ENCODE measurements at regions not wholly inside any gene's neighbourhood (a gene's known extent, or its start where the extent isn't known, plus 50 kb on each side); places are given as distances from the start of the nearest gene placed in this dataset.
"Not testable (repeated sequence)": the region's sequence is repeated elsewhere in the genome, so short reads cannot be mapped to it uniquely, and the experiment has no call there.

DNA sequence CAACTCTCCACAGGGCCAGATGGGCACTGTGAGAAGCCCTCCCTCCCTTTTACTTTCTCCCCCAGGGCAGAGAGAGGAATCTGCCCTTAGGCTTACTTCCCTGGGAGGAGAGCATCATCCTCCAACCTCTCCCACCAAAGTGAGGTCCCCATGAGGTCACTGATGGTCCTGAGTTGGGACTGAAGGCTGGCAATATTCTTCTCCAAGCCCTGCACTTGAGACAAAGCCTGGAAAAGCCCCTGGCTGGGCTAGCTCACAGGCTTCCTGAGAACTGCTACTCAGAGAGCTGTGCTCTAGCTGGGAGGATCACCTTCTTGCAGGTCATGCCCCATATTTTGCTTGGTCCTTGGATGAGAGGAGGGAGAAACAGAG lies 110.0 kb upstream of the MEF2A start:
- Histone ChIP-seq H3K27me3 (ENCODE audit: control insufficient read depth in 1 of 2, insufficient read depth in 2 of 2, low read length in 2 of 2) (no peaks in the 10 kb centered on the region), H3K9ac (ENCODE audit: low read depth in 1 of 2, low read length in 2 of 2) (no peak overlapping the region)

DNA sequence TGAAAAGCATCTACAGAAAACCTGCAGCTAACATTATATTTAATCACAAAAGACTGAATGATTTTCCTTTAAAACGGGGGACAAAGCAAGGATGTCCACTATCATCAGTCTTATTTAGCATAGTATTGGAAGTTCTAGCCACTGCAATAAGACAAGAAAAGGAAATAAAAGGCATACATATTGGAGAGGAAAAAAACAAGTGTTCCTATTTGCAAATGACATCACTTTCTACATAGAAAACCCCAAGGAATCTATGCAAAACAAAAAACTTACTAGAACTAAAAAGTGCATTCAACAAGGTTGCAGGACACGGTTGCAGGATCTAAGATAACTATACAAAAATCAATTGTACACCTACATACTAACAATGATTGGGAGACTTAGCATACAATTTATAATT lies 101.6 kb upstream of the MEF2A start:
- H3K27me3 ChIP-seq (ENCODE audit: control insufficient read depth in 1 of 2, insufficient read depth in 2 of 2, low read length in 2 of 2) = no peaks in the 10 kb centered on the region
- no peak overlapping the region for H3K4me3 ChIP-seq (ENCODE audit: low read depth in 1 of 2, low read length in 2 of 2)
- H3K4me1 ChIP-seq (ENCODE audit: control insufficient read depth in 1 of 2, insufficient read depth in 2 of 2, low read length in 2 of 2) = no peaks in the 10 kb centered on the region
- no peaks in the 10 kb centered on the region for H3K36me3 ChIP-seq (ENCODE audit: control insufficient read depth in 1 of 2, insufficient read depth in 2 of 2, low read length in 2 of 2)
- no peak overlapping the region for H3K9ac ChIP-seq (ENCODE audit: low read depth in 1 of 2, low read length in 2 of 2)
- peaks cover 2 to 10% of the 10 kb centered on the region in 2 donors for H3K9me3 ChIP-seq (ENCODE audit: control insufficient read depth in 1 of 2, low read length in 2 of 2)
- H3K27ac ChIP-seq (ENCODE audit: low read depth, low read length) = no peak overlapping the region

More for the DNA sequence above, 110.0 kb upstream of the MEF2A start:
- no peak overlapping the region for H3K27ac ChIP-seq (ENCODE audit: low read depth, low read length)
- H3K36me3 ChIP-seq (ENCODE audit: control insufficient read depth in 1 of 2, insufficient read depth in 2 of 2, low read length in 2 of 2) = no peaks in the 10 kb centered on the region
- H3K9me3 ChIP-seq (ENCODE audit: control insufficient read depth in 1 of 2, low read length in 2 of 2) = no peaks in the 10 kb centered on the region
- H3K4me3 ChIP-seq (ENCODE audit: low read depth in 1 of 2, low read length in 2 of 2) = no peak overlapping the region
- peaks cover 10 to 23% of the 10 kb centered on the region in 2 donors for H3K4me1 ChIP-seq (ENCODE audit: control insufficient read depth in 1 of 2, insufficient read depth in 2 of 2, low read length in 2 of 2)

DNA sequence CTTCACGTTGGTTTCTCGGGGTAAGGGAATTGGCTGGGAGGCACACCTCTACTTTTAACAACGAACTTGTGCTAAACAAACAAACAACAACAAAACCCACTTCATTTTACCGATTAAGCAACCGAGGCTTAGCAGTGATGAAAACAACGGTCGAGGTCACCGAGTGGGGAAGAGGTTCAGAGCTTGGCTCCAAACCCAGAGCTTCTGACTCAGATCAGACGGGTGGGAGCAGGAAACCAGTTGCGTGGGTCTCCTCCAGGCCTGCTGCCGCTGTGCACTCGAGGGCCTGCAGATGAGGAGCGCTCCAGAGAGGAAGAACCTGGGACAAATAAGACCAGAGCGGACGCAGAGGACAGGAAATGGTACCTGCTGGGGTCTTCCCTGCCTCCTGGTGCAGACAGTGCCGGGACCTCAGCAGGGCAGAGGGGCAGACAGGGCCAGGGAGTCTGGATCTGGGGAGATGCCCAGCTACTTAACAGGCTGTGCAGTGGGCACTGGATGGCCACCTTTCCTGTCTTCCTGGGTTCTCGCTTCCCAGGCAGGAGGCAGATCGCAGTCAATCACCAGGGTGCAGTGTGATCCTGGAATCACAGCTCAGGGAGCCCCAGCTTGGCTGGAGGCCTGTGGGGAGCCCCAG lies 99.0 kb upstream of the MEF2A start:
- H3K27me3 ChIP-seq (ENCODE audit: control insufficient read depth in 1 of 2, insufficient read depth in 2 of 2, low read length in 2 of 2) = no peaks in the 10 kb centered on the region
- no peak overlapping the region for H3K4me3 ChIP-seq (ENCODE audit: low read depth in 1 of 2, low read length in 2 of 2)
- H3K27ac ChIP-seq (ENCODE audit: low read depth, low read length) = no peak overlapping the region
- no peaks in the 10 kb centered on the region for H3K36me3 ChIP-seq (ENCODE audit: control insufficient read depth in 1 of 2, insufficient read depth in 2 of 2, low read length in 2 of 2)
- no peak overlapping the region for H3K9ac ChIP-seq (ENCODE audit: low read depth in 1 of 2, low read length in 2 of 2)
- peaks cover 2 to 10% of the 10 kb centered on the region in 2 donors for H3K9me3 ChIP-seq (ENCODE audit: control insufficient read depth in 1 of 2, low read length in 2 of 2)
- no peaks in the 10 kb centered on the region for H3K4me1 ChIP-seq (ENCODE audit: control insufficient read depth in 1 of 2, insufficient read depth in 2 of 2, low read length in 2 of 2)

DNA sequence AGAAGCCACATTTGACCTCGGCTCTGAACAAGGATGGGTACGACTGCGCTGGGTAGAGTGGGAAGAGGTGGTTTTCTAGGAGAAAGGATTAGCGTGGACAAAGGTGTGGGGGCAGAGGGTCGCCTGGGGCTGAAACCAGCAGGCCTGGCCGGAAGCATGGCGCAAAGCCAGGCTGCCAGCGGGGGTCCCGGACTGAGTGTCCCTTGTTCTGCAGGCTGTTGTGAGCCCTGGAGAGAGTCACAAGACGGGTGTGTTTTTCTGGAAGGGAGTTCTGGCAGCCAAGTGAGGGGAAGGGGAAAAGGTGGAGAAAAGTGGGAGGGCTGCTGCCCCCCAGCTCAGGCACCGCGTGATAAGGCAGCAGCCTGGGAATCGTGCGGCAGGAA lies 98.5 kb upstream of the MEF2A start:
- Histone ChIP-seq H3K4me3 (ENCODE audit: low read depth in 1 of 2, low read length in 2 of 2) (no peak overlapping the region), H3K27me3 (ENCODE audit: control insufficient read depth in 1 of 2, insufficient read depth in 2 of 2, low read length in 2 of 2) (no peaks in the 10 kb centered on the region), H3K9ac (ENCODE audit: low read depth in 1 of 2, low read length in 2 of 2) (no peak overlapping the region), H3K4me1 (ENCODE audit: control insufficient read depth in 1 of 2, insufficient read depth in 2 of 2, low read length in 2 of 2) (no peaks in the 10 kb centered on the region), H3K36me3 (ENCODE audit: control insufficient read depth in 1 of 2, insufficient read depth in 2 of 2, low read length in 2 of 2) (no peaks in the 10 kb centered on the region), H3K9me3 (ENCODE audit: control insufficient read depth in 1 of 2, low read length in 2 of 2) (peaks cover 2 to 10% of the 10 kb centered on the region in 2 donors), H3K27ac (ENCODE audit: low read depth, low read length) (no peak overlapping the region)

DNA sequence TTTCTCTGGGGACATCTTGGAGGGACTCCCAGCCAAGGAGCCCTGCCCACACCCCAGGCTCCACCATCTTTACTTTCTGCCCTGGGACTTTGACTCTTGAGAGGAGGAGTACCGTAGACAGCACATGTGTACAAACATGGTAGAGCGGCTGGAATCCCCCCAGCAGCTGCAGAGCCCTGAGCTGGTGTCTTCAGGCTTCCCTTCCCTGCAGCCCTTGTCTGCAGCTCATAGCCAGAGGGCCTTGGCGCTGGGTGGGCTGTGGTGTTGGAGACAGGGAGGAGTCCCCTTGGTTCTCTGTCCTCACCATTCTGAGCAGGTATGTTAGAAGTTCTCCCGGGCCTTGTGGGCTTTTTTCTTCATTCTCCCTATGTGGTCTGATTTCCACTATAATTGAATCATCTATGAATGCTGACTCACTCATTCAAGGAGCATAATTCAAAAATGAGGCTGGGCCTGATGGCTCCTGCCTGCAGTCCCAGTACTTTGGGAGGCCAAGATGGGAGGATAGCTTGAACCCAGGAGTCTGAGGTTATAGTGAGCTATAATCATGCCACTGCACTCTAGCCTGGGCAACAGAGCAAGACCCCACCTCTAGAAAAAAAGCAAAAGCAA lies 97.8 kb upstream of the MEF2A start:
- Histone ChIP-seq H3K36me3 (ENCODE audit: control insufficient read depth in 1 of 2, insufficient read depth in 2 of 2, low read length in 2 of 2) (no peaks in the 10 kb centered on the region), H3K4me3 (ENCODE audit: low read depth in 1 of 2, low read length in 2 of 2) (no peak overlapping the region), H3K27ac (ENCODE audit: low read depth, low read length) (no peak overlapping the region), H3K9ac (ENCODE audit: low read depth in 1 of 2, low read length in 2 of 2) (no peak overlapping the region), H3K9me3 (ENCODE audit: control insufficient read depth in 1 of 2, low read length in 2 of 2) (peaks cover 2 to 10% of the 10 kb centered on the region in 2 donors), H3K4me1 (ENCODE audit: control insufficient read depth in 1 of 2, insufficient read depth in 2 of 2, low read length in 2 of 2) (no peaks in the 10 kb centered on the region), H3K27me3 (ENCODE audit: control insufficient read depth in 1 of 2, insufficient read depth in 2 of 2, low read length in 2 of 2) (no peaks in the 10 kb centered on the region)

DNA sequence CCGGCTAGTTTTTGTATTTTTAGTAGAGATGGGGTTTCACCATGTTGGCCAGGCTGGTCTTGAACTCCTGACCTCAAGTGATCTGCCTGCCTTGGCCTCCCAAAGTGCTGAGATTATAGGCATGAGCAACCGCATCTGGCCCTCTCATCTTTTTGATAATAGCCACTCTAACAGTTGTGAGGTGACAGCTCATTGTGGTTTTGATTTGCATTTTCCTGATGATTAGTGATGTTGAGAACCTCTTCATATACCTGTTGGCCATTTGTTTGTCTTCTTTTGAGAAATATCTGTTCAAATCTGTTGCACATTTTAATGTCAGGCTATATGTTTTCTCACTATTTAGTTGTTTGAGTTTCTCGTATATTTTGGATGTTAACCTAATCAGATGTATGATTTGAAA lies 95.6 kb upstream of the MEF2A start:
- H3K9me3 ChIP-seq (ENCODE audit: control insufficient read depth in 1 of 2, low read length in 2 of 2); H3K36me3 ChIP-seq (ENCODE audit: control insufficient read depth in 1 of 2, insufficient read depth in 2 of 2, low read length in 2 of 2); H3K9ac ChIP-seq (ENCODE audit: low read depth in 1 of 2, low read length in 2 of 2); H3K27me3 ChIP-seq (ENCODE audit: control insufficient read depth in 1 of 2, insufficient read depth in 2 of 2, low read length in 2 of 2); H3K4me1 ChIP-seq (ENCODE audit: control insufficient read depth in 1 of 2, insufficient read depth in 2 of 2, low read length in 2 of 2); H3K27ac ChIP-seq (ENCODE audit: low read depth, low read length); H3K4me3 ChIP-seq (ENCODE audit: low read depth in 1 of 2, low read length in 2 of 2): not testable (repeated sequence)

DNA sequence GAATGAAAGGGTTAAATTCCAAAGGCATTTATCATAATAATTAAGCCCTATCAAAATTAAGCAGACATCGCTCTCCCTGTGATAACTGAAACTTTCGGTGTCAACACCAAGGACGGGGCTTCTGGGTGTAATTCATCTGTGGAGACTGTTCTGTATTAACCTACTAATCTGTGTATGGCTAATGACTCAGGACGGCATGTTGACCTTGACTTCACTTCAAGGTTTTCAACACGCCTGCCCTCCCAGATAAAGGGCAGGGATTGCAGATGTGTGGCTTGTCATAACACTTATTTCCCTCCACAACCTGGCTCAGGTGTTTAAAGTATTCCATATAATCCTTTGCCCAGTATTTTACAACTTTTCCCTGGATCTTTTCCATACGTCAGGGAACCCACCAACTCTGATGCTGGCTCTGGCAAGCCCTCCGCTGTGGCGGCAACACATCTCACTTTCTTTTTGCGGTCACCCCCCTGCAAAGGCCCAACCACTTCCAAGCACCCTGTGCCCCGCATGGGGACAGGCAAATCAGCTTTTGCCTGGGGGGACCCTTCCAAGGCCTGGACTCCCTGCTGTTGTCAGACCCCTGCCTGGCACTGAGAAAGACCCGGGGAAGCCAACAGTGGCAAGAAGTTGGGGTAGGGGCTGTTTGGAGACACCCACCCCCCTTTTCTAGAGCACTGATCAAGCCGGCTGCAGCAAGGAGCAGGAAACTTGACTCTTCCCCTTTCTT lies 93.2 kb upstream of the MEF2A start:
- Histone ChIP-seq H3K27me3 (ENCODE audit: control insufficient read depth in 1 of 2, insufficient read depth in 2 of 2, low read length in 2 of 2) (no peaks in the 10 kb centered on the region), H3K27ac (ENCODE audit: low read depth, low read length) (no peak overlapping the region)

DNA sequence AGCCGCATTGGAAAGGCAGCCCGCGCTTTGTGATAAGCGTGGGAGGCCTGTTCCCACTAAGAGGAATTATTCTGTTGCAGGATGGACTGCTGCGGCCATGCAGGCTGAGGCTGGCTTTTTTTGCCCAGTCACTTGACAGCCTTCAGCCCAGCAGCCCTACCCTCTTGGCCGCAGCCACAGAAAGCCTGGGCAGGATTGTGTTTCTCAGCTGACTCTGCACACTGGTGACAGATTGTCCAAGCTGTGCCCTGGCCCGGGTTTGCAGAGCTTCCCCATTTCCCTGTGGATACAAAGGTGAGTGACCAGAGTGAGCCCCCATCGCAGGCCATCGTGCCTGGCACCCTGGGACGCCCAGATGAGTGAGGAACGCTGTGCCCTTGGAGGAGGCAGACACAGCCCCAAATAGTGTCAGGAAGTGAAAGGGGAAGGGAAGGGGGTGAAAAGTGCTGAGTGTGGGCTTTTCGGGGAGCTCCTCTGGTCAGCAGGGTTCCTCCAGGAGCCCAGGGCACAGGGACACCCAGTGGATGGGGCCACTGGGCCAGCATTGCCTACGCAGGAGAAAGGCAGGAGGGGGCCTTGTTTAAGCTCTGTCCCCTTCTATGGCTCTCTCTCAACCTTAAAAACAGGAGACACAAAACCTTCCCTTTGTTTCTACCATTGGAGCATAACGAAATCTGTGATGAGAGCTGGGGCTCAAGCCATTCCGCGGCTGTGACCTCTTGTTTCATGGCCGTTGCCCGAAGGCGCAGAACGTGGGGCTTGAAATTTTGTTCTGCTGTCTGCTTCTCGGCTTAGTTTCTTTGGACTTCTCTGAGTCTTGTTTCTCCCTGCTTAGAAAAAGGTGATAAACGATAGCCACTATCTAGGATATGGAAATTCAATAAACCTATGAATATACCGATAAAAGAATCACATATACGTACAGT lies 91.5 kb upstream of the MEF2A start:
- H3K27ac ChIP-seq (ENCODE audit: low read depth, low read length) = no peak overlapping the region
- H3K4me3 ChIP-seq (ENCODE audit: low read depth in 1 of 2, low read length in 2 of 2) = no peak overlapping the region
- H3K27me3 ChIP-seq (ENCODE audit: control insufficient read depth in 1 of 2, insufficient read depth in 2 of 2, low read length in 2 of 2) = no peaks in the 10 kb centered on the region
- no peak overlapping the region for H3K9ac ChIP-seq (ENCODE audit: low read depth in 1 of 2, low read length in 2 of 2)
- H3K36me3 ChIP-seq (ENCODE audit: control insufficient read depth in 1 of 2, insufficient read depth in 2 of 2, low read length in 2 of 2) = no peaks in the 10 kb centered on the region
- peaks cover 21 to 24% of the 10 kb centered on the region in 2 donors for H3K4me1 ChIP-seq (ENCODE audit: control insufficient read depth in 1 of 2, insufficient read depth in 2 of 2, low read length in 2 of 2)
- no peaks in the 10 kb centered on the region for H3K9me3 ChIP-seq (ENCODE audit: control insufficient read depth in 1 of 2, low read length in 2 of 2)

More for the DNA sequence above, 93.2 kb upstream of the MEF2A start:
- Histone ChIP-seq H3K9ac (ENCODE audit: low read depth in 1 of 2, low read length in 2 of 2) (no peak overlapping the region), H3K4me1 (ENCODE audit: control insufficient read depth in 1 of 2, insufficient read depth in 2 of 2, low read length in 2 of 2) (peaks cover 19 to 21% of the 10 kb centered on the region in 2 donors), H3K36me3 (ENCODE audit: control insufficient read depth in 1 of 2, insufficient read depth in 2 of 2, low read length in 2 of 2) (no peaks in the 10 kb centered on the region), H3K4me3 (ENCODE audit: low read depth in 1 of 2, low read length in 2 of 2) (no peak overlapping the region), H3K9me3 (ENCODE audit: control insufficient read depth in 1 of 2, low read length in 2 of 2) (no peaks in the 10 kb centered on the region)

DNA sequence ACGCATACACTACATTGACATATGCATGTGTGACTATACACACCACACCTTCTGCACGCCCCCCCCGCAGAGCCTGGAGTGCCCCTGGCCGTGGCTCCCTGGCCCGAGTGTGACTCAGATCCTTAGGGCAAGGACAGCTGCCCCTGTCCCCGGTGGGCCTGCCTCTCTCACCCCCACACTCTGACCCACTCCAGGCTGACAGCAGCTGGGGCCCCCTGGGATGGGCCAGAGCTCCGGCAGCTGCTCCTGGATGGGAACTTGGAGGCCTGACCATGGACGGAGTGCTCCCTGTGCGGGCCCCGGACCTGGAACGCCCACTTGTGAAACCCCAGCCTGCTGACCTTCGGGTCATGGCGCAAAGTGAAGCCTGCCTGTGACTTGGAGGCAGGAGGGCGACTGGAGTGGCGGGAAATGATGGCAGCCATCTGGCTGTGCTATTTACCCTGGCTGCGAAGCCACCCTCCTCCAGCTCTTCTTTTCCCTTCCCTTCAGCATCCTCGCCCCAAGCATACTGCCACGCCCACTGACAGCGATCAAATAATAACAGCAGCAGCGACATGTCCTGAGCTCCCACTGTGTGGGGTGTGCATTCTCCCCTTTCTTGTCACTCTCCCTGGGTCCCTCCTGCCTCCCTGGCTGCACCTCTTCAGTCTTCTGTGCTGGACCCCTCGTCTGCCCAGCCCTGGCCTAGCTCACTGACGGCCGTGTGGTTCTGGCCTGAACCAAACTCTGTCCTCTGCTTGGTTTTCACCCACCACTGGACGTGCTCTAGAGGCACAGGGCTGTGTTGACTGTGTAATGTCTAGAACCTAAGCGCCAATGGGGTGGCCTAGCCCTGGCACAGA lies 90.7 kb upstream of the MEF2A start:
- Histone ChIP-seq H3K4me1 (ENCODE audit: control insufficient read depth in 1 of 2, insufficient read depth in 2 of 2, low read length in 2 of 2) (peaks cover 21 to 24% of the 10 kb centered on the region in 2 donors), H3K4me3 (ENCODE audit: low read depth in 1 of 2, low read length in 2 of 2) (no peak overlapping the region), H3K27ac (ENCODE audit: low read depth, low read length) (no peak overlapping the region)

More for the DNA sequence above, 90.7 kb upstream of the MEF2A start:
- Histone ChIP-seq H3K27me3 (ENCODE audit: control insufficient read depth in 1 of 2, insufficient read depth in 2 of 2, low read length in 2 of 2) (no peaks in the 10 kb centered on the region), H3K9ac (ENCODE audit: low read depth in 1 of 2, low read length in 2 of 2) (no peak overlapping the region), H3K9me3 (ENCODE audit: control insufficient read depth in 1 of 2, low read length in 2 of 2) (no peaks in the 10 kb centered on the region), H3K36me3 (ENCODE audit: control insufficient read depth in 1 of 2, insufficient read depth in 2 of 2, low read length in 2 of 2) (no peaks in the 10 kb centered on the region)

Data from duodenal mucosa (tissue), 2 donors.